Activated CD8-positive, alpha-beta T cell treated with anti-CD3 and anti-CD28 coated beads, Interleukin-2, amount 10 ng/mL, durations not matched to agents 7 days and 5 days (primary cell): ENCODE measurements at regions not wholly inside any gene's neighbourhood (a gene's known extent, or its start where the extent isn't known, plus 50 kb on each side); places are given as distances from the start of the nearest gene placed in this dataset.
"Not testable (repeated sequence)": the region's sequence is repeated elsewhere in the genome, so short reads cannot be mapped to it uniquely, and the experiment has no call there.

Experiments
- ATAC-seq: fragments of 150-1000 bp; cut with Tn5 transposase; one replicate; pipeline ENCODE4 v1.10.0; 2021; ENCODE audit warnings: moderate library complexity
- CTCF ChIA-PET: fragments of 350-600 bp; sonication (Branson Sonifier 250); formaldehyde crosslinking; loops from one replicate; lab custom pipeline; 2021; ENCODE audit warnings: antibody characterized with exemption; lab: Charles Lee
- POLR2A ChIA-PET: fragments of 350-600 bp; sonication (Branson Sonifier 250); formaldehyde crosslinking; loops from one replicate; lab custom pipeline; 2021; ENCODE audit warnings: antibody characterized with exemption; lab: Charles Lee
- DNase-seq: peaks from one replicate; pipeline ENCODE4 v3.0.0-alpha.2; 2020
- H3K27ac Mint-ChIP-seq: one replicate; pipeline ENCODE4 v1.8.0; 2021; ENCODE audit warnings: mild to moderate bottlenecking, mixed read lengths
- H3K27me3 Mint-ChIP-seq: one replicate; pipeline ENCODE4 v1.8.0; 2021; ENCODE audit warnings: low read depth, mixed read lengths
- H3K36me3 Mint-ChIP-seq: one replicate; pipeline ENCODE4 v1.8.0; 2021; ENCODE audit warnings: low read depth, mixed read lengths
- H3K4me1 Mint-ChIP-seq: one replicate; pipeline ENCODE4 v1.8.0; 2021; ENCODE audit warnings: low read depth, mixed read lengths
- H3K4me3 Mint-ChIP-seq: one replicate; pipeline ENCODE4 v1.8.0; 2021; ENCODE audit warnings: mild to moderate bottlenecking, mixed read lengths
- H3K9me3 Mint-ChIP-seq: one replicate; pipeline ENCODE4 v1.8.0; 2022; ENCODE audit warnings: mixed read lengths; ENCODE audit not compliant: insufficient read depth

- Mint-ChIP-seq H3K9me3 (peaks cover 87% of the 10 kb centered on the region), H3K4me3 (no peak overlapping the region), H3K27me3 (no peaks in the 10 kb centered on the region), H3K4me1 (no peaks in the 10 kb centered on the region), H3K36me3 (peaks cover 4% of the 10 kb centered on the region), H3K27ac (no peak overlapping the region)
- POLR2A ChIA-PET: no interaction called here
- ATAC-seq (no peak), DNase-seq (no peak)
- CTCF ChIA-PET: no interaction called here
These were observed 281.0 kb downstream of the ALG10 start for GRCh38 chr12:34303091-34303870.

DNA sequence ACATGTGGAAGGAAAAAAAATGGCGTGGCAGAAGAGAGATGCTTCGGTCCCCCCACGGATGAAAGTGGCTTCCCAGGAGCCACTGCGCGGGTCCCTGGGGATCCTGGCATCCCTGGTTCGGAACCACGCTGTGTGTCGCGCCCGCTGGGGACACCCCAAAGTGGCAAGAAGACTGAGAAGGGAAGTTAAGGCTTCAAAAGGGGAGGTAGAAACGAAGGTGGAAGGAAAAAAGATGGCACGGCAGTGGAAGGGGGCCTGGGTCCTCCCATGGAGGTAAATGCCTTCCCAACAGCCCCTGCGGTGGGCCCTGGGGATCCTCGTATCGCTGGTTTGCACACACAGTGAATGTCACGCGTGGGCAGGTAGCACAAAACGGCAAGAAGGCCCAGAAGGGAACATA lies 281.7 kb downstream of the ALG10 start:
- POLR2A ChIA-PET: no interaction called here
- DNase-seq: no peak
- Mint-ChIP-seq H3K9me3 (peaks cover 90% of the 10 kb centered on the region), H3K4me3 (no peak overlapping the region), H3K4me1 (no peaks in the 10 kb centered on the region), H3K27me3 (no peaks in the 10 kb centered on the region), H3K36me3 (peaks cover 4% of the 10 kb centered on the region), H3K27ac (no peak overlapping the region)
- ATAC-seq: no peak
- CTCF ChIA-PET: no interaction called here

DNA sequence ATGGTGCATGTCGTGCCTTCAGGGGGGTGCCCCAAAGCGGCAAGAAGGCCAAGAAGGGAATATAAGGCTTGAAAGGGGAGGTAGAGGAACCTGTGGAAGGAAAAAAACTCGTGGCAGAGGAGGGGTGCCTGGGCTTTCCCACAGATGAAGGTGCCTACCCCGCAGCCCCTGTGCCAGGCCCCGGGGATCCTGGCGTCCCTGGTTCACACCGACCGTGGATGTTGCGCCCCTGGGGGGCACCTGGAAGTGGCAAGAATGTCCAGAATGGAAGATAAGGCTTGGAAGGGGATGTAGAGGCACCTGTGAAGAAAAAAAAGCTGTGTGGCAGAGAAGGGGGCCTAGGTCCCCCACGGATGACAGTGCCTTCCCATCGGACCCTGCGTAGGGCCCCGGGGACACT lies 282.2 kb downstream of the ALG10 start:
- CTCF ChIA-PET: no interaction called here
- H3K27ac Mint-ChIP-seq: no peak overlapping the region
- POLR2A ChIA-PET: no interaction called here
- DNase-seq: no peak
- ATAC-seq: no peak
- no peaks in the 10 kb centered on the region for H3K27me3 Mint-ChIP-seq
- H3K9me3 Mint-ChIP-seq: peaks cover 89% of the 10 kb centered on the region
- H3K4me1 Mint-ChIP-seq: no peaks in the 10 kb centered on the region
- H3K4me3 Mint-ChIP-seq: no peak overlapping the region
- H3K36me3 Mint-ChIP-seq: peaks cover 4% of the 10 kb centered on the region

DNA sequence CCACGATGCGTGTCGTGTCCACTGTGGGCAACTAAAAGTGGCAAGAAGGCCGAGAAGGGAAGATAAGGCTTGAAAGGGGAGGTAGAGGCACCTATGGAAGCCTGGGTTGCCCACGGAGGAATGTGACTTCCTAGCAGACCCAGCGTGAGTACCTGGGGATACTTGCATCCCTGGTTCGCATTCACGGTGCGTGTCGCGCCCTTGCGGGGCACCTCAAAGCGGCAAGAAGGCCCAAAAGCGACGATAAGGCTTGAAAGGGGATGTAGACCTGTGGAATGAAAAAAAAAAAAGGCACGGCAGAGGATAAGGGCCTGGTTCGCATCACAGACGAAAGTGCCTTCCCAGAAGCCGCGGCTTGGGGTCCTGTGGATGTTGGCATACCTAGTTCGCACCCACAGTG lies 282.9 kb downstream of the ALG10 start:
- DNase-seq (no peak), ATAC-seq (no peak)
- H3K4me1 Mint-ChIP-seq: no peaks in the 10 kb centered on the region
- H3K9me3 Mint-ChIP-seq: peaks cover 82% of the 10 kb centered on the region
- H3K27me3 Mint-ChIP-seq: no peaks in the 10 kb centered on the region
- peaks cover 4% of the 10 kb centered on the region for H3K36me3 Mint-ChIP-seq
- POLR2A ChIA-PET: no interaction called here
- CTCF ChIA-PET: no interaction called here
- H3K4me3 Mint-ChIP-seq: no peak overlapping the region
- H3K27ac Mint-ChIP-seq: no peak overlapping the region

DNA sequence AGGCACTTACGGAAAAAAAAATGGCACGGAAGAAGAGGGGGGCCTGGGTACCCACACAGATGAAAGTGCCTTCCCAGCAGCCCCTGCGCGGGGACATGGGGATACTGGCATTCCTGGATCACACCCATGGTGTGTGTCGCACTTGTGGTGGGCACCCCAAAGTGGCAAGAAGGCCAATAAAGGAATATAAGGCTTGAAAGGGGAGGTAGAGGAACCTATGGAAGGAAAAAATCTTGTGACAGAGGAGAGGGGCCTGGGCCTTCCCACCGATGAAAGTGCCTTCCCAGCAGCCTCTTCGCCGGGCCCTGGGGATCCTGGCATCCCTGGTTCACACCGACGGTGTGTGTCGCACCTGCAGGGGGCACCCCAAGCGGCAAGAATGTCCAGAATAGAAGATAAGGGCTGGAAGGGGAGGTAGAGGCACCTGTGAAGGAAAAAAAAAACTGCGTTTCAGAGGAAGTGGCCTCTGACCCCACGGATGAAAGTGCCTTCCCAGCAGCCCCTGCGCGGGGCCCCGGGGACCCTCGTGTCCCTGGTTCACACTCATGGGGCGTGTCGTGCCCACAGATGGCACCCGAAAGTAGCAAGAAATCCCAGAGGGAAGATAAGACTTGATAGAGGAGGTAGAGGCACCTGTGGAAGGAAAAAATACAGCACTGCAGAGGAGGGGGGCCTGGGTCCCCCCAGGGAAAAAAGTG lies 284.0 kb downstream of the ALG10 start:
- no peak overlapping the region for H3K27ac Mint-ChIP-seq
- DNase-seq (no peak), ATAC-seq (no peak)
- H3K27me3 Mint-ChIP-seq: no peaks in the 10 kb centered on the region
- H3K9me3 Mint-ChIP-seq: peaks cover 75% of the 10 kb centered on the region
- no peaks in the 10 kb centered on the region for H3K4me1 Mint-ChIP-seq
- POLR2A ChIA-PET: no interaction called here
- CTCF ChIA-PET: no interaction called here
- no peak overlapping the region for H3K4me3 Mint-ChIP-seq
- H3K36me3 Mint-ChIP-seq: peaks cover 4% of the 10 kb centered on the region

GRCh38 chr12:34309806-34310804 lies 287.8 kb downstream of the ALG10 start:
- DNase-seq, ATAC-seq, H3K4me3 Mint-ChIP-seq, CTCF ChIA-PET, H3K4me1 Mint-ChIP-seq, H3K27ac Mint-ChIP-seq, H3K27me3 Mint-ChIP-seq, POLR2A ChIA-PET, H3K36me3 Mint-ChIP-seq: not testable (repeated sequence)
- peaks cover 70% of the 10 kb centered on the region for H3K9me3 Mint-ChIP-seq

DNA sequence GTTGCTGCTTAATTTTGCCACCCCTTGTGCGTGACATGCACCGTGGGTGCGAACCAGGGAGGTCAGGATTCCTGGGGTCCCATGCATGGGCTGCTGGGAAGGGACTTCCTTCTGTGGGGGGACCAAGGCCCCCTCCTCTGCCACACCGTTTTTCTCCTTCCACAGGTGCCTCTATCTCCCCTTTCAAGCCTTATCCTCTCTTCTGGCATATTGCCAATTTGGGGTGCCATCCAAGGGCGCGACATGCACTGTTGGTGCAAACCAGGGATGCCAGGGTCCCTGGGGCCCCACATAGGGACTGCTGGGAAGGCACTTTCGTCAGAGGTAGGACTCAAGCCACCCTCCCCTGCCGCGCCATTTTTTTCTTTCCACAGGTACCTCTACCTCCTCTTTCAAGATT lies 289.0 kb downstream of the ALG10 start:
- DNase-seq: no peak
- H3K36me3 Mint-ChIP-seq: no peaks in the 10 kb centered on the region
- H3K4me1 Mint-ChIP-seq: no peaks in the 10 kb centered on the region
- POLR2A ChIA-PET: no interaction called here
- CTCF ChIA-PET: no interaction called here
- ATAC-seq: no peak
- H3K9me3 Mint-ChIP-seq: peaks cover 69% of the 10 kb centered on the region
- H3K4me3 Mint-ChIP-seq: no peak overlapping the region
- H3K27me3 Mint-ChIP-seq: no peaks in the 10 kb centered on the region
- no peak overlapping the region for H3K27ac Mint-ChIP-seq

GRCh38 chr12:34327671-34328070 lies 305.4 kb downstream of the ALG10 start:
- ChIA-PET POLR2A (no interaction called here), CTCF (no interaction called here)
- Mint-ChIP-seq H3K4me1 (no peaks in the 10 kb centered on the region), H3K27ac (no peak overlapping the region), H3K4me3 (no peak overlapping the region), H3K36me3 (no peaks in the 10 kb centered on the region), H3K9me3 (peaks cover 53% of the 10 kb centered on the region), H3K27me3 (no peaks in the 10 kb centered on the region)
- DNase-seq (no peak), ATAC-seq (no peak)

DNA sequence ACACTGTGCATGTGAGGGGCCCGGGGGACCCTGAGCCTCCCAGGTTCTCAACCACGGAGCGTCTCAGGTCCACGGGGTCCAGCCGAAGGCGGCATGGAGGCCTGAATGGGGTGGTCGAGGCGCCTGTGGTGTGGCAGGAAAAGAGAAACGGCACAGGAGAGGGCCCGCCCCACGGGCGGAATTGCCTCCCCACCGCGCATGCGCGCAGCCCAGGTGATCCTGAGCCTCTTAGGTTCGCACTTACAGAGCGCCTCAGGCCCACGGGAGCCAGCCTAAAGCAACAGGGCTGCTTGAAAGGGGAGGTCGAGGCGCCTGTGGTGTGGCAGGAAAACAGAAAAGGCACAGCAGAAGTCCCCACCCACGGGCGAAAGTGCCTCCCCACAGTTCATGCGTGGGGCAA lies 311.0 kb downstream of the ALG10 start:
- Mint-ChIP-seq H3K36me3 (no peaks in the 10 kb centered on the region), H3K27me3 (no peaks in the 10 kb centered on the region), H3K4me3 (no peak overlapping the region), H3K27ac (no peak overlapping the region), H3K4me1 (no peaks in the 10 kb centered on the region), H3K9me3 (peaks cover 36% of the 10 kb centered on the region)
- DNase-seq: no peak
- no peak for ATAC-seq
- CTCF ChIA-PET: no interaction called here
- POLR2A ChIA-PET: no interaction called here

DNA sequence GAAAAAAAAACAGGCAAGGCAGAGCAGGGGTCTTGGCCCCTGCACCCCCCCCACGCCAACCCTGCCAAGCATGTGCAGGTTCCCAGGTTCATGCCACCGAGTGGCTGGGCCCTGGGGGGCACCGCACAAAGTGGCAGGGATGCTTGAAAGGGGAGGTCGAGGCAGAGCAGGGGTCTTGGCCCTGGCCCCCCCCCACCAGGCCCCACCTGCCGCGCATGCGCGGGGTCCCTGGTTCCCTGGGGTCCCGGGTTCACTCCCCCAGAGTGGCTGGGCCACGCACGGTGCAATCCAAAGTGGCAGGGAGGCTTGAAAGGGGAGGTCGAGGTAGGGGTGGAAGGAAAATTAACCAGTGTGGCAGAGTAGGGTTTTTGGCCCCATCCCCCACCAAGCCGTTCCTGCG lies 312.2 kb downstream of the ALG10 start:
- H3K4me3 Mint-ChIP-seq: no peak overlapping the region
- no peaks in the 10 kb centered on the region for H3K36me3 Mint-ChIP-seq
- no peak for DNase-seq
- H3K4me1 Mint-ChIP-seq: no peaks in the 10 kb centered on the region
- H3K9me3 Mint-ChIP-seq: peaks cover 24% of the 10 kb centered on the region
- ATAC-seq: no peak
- POLR2A ChIA-PET: no interaction called here
- CTCF ChIA-PET: no interaction called here
- H3K27ac Mint-ChIP-seq: no peak overlapping the region
- H3K27me3 Mint-ChIP-seq: no peaks in the 10 kb centered on the region

GRCh38 chr12:34334953-34335743 lies 312.9 kb downstream of the ALG10 start:
- ATAC-seq (no peak), DNase-seq (no peak)
- H3K36me3 Mint-ChIP-seq: no peaks in the 10 kb centered on the region
- H3K27me3 Mint-ChIP-seq: no peaks in the 10 kb centered on the region
- CTCF ChIA-PET: no interaction called here
- peaks cover 19% of the 10 kb centered on the region for H3K9me3 Mint-ChIP-seq
- H3K4me3 Mint-ChIP-seq: no peak overlapping the region
- no peak overlapping the region for H3K27ac Mint-ChIP-seq
- POLR2A ChIA-PET: no interaction called here
- no peaks in the 10 kb centered on the region for H3K4me1 Mint-ChIP-seq
